ENCODE measurements at regions not wholly inside any gene's neighbourhood (a gene's known extent, or its start where the extent isn't known, plus 50 kb on each side); places are given as distances from the start of the nearest gene placed in this dataset.

DNA sequence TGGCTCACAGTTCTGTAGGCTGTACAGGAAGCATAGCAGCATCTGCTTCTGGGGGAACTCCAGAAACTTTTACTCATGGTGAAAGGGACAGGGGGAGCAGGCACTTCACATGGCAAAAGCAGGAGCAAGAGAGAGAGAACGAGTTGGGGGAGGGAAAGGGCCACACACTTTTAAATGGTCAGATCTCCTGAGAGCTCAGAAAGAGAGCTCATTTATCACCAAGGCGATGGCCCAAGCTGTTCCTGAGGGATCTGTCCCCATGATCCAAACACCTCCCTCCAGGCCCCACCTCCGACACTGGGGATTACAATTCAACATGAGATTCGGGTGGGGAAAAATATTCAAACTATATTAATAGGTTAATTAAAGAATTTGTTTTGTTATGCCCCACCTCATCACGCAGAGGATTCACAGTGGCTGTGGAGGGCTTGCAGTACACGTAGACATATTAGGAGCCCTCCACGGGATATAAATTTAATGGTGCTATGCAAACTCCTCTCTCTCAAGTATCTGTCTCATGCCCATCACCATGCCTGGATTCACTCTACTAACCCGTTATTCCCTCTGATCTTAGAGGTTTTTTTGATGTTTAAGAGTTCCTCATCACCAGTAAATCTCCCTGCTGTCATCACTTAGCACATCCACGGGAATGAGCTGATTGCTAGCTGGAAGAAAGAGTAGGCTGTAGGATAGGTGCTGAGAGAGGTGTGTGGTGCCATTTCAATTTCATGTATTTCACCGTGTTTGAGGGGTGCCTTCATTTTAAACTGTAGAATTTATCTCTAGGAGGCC is 84.5 kb upstream of the ARHGAP28 start:
- H3K4me3 ChIP-seq: no peak overlapping the region
- H3K36me3 ChIP-seq (ENCODE audit: insufficient read depth, low read length): no peaks in the 10 kb centered on the region
- H3K9ac ChIP-seq (ENCODE audit: insufficient read length): no peak overlapping the region
- TF ChIP-seq POLR2AphosphoS5 (IDR thresholded peaks at IDR 0.05; ENCODE audit: borderline replicate concordance, low read depth, low read length) (no peak), FOXP2 (optimal IDR thresholded peaks at IDR 0.05; ENCODE audit: control extremely low read depth, extremely low read length, insufficient read depth) (no peak), EZH2 (IDR thresholded peaks at IDR 0.05) (no peak)
- H3K27ac ChIP-seq: no peak overlapping the region
- H3K9me3 ChIP-seq (ENCODE audit: low read depth, low read length): no peaks in the 10 kb centered on the region
- DNase-seq (ENCODE audit: low read depth, low spot score): no peak

DNA sequence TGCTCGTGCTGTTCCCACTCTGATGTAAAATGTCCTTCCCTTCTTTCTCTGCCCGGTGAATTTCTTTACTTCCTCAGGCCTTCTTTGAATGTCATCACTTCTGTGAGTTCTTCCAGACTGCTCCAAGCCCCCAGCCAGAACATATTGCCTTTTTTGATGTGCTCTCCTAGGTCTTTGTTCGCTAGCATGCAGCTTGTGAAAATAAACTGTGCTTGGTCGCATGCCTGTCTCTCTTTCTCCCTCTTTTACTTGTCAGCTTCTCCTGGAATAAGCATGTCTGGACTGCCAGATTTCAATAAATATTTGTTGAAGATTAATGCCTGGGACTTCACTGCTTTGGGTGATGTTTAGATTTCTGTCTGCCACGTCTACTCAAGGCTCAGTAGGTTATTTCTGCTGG is 82.7 kb upstream of the ARHGAP28 start:
- Histone ChIP-seq H3K9ac (ENCODE audit: insufficient read length) (no peak overlapping the region), H3K27ac (no peak overlapping the region), H3K36me3 (ENCODE audit: insufficient read depth, low read length) (no peaks in the 10 kb centered on the region), H3K4me3 (no peak overlapping the region), H3K9me3 (ENCODE audit: low read depth, low read length) (no peaks in the 10 kb centered on the region)
- DNase-seq (ENCODE audit: low read depth, low spot score): no peak
- TF ChIP-seq EZH2 (IDR thresholded peaks at IDR 0.05) (no peak), FOXP2 (optimal IDR thresholded peaks at IDR 0.05; ENCODE audit: control extremely low read depth, extremely low read length, insufficient read depth) (no peak), POLR2AphosphoS5 (IDR thresholded peaks at IDR 0.05; ENCODE audit: borderline replicate concordance, low read depth, low read length) (no peak)

DNA sequence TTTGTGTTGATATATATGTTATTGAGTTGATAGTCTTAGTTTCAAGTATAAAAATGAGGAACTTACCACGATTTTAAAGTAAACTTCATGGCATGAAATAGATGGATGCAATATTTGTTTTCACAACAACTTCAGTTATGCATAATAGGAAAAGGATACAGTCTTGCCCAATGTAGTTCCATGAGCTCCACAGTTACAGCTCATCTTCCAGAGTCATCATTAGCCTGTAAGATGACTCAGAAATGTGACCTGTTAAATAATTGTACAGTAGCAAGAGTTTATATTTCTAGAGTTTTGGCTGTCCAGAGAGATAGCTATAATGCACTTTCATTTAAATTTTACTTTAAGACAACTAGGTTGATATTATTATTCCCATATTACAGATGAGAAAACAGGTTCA is 80.9 kb upstream of the ARHGAP28 start:
- Histone ChIP-seq H3K4me3 (no peak overlapping the region), H3K27ac (no peak overlapping the region), H3K9ac (ENCODE audit: insufficient read length) (no peak overlapping the region), H3K9me3 (ENCODE audit: low read depth, low read length) (no peaks in the 10 kb centered on the region), H3K36me3 (ENCODE audit: insufficient read depth, low read length) (no peaks in the 10 kb centered on the region)
- no peak for DNase-seq (ENCODE audit: low read depth, low spot score)
- no peak for TF ChIP-seq FOXP2 (optimal IDR thresholded peaks at IDR 0.05; ENCODE audit: control extremely low read depth, extremely low read length, insufficient read depth)
- no peak for TF ChIP-seq POLR2AphosphoS5 (IDR thresholded peaks at IDR 0.05; ENCODE audit: borderline replicate concordance, low read depth, low read length)
- no peak for TF ChIP-seq EZH2 (IDR thresholded peaks at IDR 0.05)

DNA sequence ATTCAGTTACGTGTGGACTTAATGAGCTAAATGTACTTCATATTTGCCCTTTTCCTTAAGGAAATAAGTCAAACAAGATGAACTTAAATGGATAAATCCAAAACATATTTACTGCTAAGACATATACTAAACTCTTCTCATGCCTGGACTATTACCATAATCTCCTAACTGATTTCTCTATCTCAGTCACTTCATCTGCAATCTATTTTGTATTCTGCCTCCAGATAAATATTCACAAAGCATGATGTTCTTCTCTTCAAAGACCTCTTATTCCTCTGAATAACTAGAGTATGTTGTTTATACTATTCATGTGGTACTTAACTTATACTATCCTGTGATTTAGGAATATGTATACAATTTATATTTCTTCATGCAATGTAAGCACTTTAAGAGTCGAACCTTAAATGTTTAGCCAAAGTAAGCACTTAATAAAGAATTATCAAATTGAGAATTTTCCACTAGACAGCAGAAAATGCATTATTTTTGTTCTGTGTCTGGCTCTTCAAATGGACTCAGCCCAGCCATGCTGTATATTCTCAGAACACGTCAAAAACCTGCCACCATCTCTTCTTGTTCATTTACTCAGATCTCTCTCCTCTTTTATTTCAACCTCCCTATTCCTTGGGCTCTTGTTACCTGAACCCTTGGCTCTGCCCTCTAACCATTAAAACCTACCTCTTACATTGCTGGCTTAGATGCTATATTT is 79.9 kb upstream of the ARHGAP28 start:
- DNase-seq (ENCODE audit: low read depth, low spot score): no peak
- Histone ChIP-seq H3K27ac (no peak overlapping the region), H3K36me3 (ENCODE audit: insufficient read depth, low read length) (no peaks in the 10 kb centered on the region), H3K4me3 (no peak overlapping the region), H3K9me3 (ENCODE audit: low read depth, low read length) (no peaks in the 10 kb centered on the region), H3K9ac (ENCODE audit: insufficient read length) (no peak overlapping the region)
- no peak for TF ChIP-seq FOXP2 (optimal IDR thresholded peaks at IDR 0.05; ENCODE audit: control extremely low read depth, extremely low read length, insufficient read depth)
- TF ChIP-seq EZH2 (IDR thresholded peaks at IDR 0.05): no peak
- no peak for TF ChIP-seq POLR2AphosphoS5 (IDR thresholded peaks at IDR 0.05; ENCODE audit: borderline replicate concordance, low read depth, low read length)

DNA sequence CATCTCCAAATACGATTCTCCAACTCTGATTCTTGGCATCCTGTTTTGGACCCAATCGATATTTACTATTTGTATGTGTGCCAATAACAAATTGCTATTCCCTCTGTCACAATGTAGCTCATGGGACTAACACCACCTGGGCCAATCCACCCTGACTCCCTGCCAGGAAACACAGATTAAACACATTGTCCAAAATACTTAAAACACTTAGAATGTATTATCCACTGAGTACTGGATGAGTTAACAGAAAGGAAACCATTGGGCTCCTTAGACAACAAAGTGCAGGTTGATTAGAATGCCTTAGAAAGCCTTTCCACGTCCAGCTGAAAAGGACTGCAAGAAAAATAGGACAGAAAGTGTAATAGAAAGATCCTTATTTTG is 79.4 kb upstream of the ARHGAP28 start:
- Histone ChIP-seq H3K36me3 (ENCODE audit: insufficient read depth, low read length) (no peaks in the 10 kb centered on the region), H3K9me3 (ENCODE audit: low read depth, low read length) (no peaks in the 10 kb centered on the region), H3K4me3 (no peak overlapping the region), H3K9ac (ENCODE audit: insufficient read length) (no peak overlapping the region), H3K27ac (no peak overlapping the region)
- TF ChIP-seq POLR2AphosphoS5 (IDR thresholded peaks at IDR 0.05; ENCODE audit: borderline replicate concordance, low read depth, low read length): no peak
- no peak for TF ChIP-seq EZH2 (IDR thresholded peaks at IDR 0.05)
- no peak for TF ChIP-seq FOXP2 (optimal IDR thresholded peaks at IDR 0.05; ENCODE audit: control extremely low read depth, extremely low read length, insufficient read depth)
- no peak for DNase-seq (ENCODE audit: low read depth, low spot score)

DNA sequence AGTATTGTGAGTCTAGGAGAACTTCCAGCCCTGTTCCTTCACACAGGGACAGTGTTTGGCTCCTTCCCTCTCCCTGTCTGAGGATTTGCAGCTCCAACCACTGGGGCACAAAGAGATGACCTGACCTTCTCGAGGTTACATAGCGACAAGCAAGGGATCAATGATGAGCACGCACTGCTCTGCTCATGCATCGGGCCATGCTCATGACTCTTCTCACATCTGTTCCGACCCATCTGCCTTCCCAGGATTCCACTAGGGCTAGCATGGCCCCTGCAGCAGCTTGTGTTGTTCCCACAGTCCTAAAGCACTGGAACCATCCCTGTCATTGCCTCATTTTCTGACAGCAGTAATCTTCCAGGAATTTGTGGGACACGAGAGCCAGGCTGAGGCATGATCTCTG is 78.8 kb upstream of the ARHGAP28 start:
- no peak for TF ChIP-seq POLR2AphosphoS5 (IDR thresholded peaks at IDR 0.05; ENCODE audit: borderline replicate concordance, low read depth, low read length)
- no peak for TF ChIP-seq EZH2 (IDR thresholded peaks at IDR 0.05)
- no peak for TF ChIP-seq FOXP2 (optimal IDR thresholded peaks at IDR 0.05; ENCODE audit: control extremely low read depth, extremely low read length, insufficient read depth)
- H3K4me3 ChIP-seq: no peak overlapping the region

DNA sequence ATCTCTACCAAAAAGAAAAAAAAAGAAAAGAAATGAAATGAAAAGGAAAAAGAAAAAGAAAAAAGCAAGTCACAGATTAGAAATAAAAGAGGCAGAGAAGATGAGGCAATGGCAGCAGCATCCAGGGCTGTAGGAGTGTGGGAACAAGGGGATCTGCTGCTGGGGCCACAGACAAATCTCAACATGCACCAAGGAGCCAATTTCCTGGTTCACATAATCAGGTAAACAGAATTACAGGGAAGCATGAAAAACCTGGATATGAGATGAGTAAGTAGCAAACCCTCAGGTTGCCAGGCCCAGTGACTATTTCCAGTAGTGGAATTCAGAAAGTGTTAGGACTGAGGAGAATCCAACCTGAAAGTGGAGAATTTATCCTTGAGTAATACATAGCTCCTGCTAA is 77.4 kb upstream of the ARHGAP28 start:
- no peak for DNase-seq (ENCODE audit: low read depth, low spot score)
- TF ChIP-seq POLR2AphosphoS5 (IDR thresholded peaks at IDR 0.05; ENCODE audit: borderline replicate concordance, low read depth, low read length) (no peak), EZH2 (IDR thresholded peaks at IDR 0.05) (no peak), FOXP2 (optimal IDR thresholded peaks at IDR 0.05; ENCODE audit: control extremely low read depth, extremely low read length, insufficient read depth) (no peak)
- Histone ChIP-seq H3K27ac (no peak overlapping the region), H3K4me3 (no peak overlapping the region), H3K9ac (ENCODE audit: insufficient read length) (no peak overlapping the region), H3K9me3 (ENCODE audit: low read depth, low read length) (no peaks in the 10 kb centered on the region), H3K36me3 (ENCODE audit: insufficient read depth, low read length) (no peaks in the 10 kb centered on the region)

More for the DNA sequence above, 78.8 kb upstream of the ARHGAP28 start:
- no peak overlapping the region for H3K9ac ChIP-seq (ENCODE audit: insufficient read length)
- H3K27ac ChIP-seq: no peak overlapping the region
- no peaks in the 10 kb centered on the region for H3K9me3 ChIP-seq (ENCODE audit: low read depth, low read length)
- no peaks in the 10 kb centered on the region for H3K36me3 ChIP-seq (ENCODE audit: insufficient read depth, low read length)
- no peak for DNase-seq (ENCODE audit: low read depth, low spot score)

DNA sequence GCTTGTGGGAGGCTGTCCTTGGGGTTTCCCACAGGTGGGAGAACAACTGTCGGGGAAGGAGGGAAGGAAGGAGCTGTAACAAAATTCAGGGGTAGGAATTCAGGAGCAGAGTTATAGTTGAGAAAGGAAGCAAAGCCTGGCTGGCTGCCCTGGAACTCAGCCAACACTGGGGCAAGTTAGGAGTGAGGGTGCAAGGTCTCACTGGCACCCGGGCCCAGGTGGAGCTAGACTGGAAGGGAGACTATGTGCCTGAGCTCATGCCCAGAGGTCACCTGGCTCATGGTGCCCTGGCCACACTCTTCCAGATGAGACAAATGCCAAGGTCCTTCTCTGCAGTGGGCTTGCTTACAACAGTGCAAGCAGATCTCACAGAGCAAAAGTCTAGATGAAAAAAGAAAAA is 75.6 kb upstream of the ARHGAP28 start:
- H3K4me3 ChIP-seq: no peak overlapping the region
- H3K27ac ChIP-seq: no peak overlapping the region
- H3K36me3 ChIP-seq (ENCODE audit: insufficient read depth, low read length): no peaks in the 10 kb centered on the region
- TF ChIP-seq EZH2 (IDR thresholded peaks at IDR 0.05) (no peak), FOXP2 (optimal IDR thresholded peaks at IDR 0.05; ENCODE audit: control extremely low read depth, extremely low read length, insufficient read depth) (no peak), POLR2AphosphoS5 (IDR thresholded peaks at IDR 0.05; ENCODE audit: borderline replicate concordance, low read depth, low read length) (no peak)
- H3K9ac ChIP-seq (ENCODE audit: insufficient read length): no peak overlapping the region
- no peak for DNase-seq (ENCODE audit: low read depth, low spot score)
- H3K9me3 ChIP-seq (ENCODE audit: low read depth, low read length): no peaks in the 10 kb centered on the region
